ENCODE measurements at regions not wholly inside any gene's neighbourhood (a gene's known extent, or its start where the extent isn't known, plus 50 kb on each side); places are given as distances from the start of the nearest gene placed in this dataset.
"Not testable (repeated sequence)": the region's sequence is repeated elsewhere in the genome, so short reads cannot be mapped to it uniquely, and the experiment has no call there.

GRCh38 chr12:23139026-23139425 lies 514.1 kb downstream of the ETNK1 start:
- TF ChIP-seq, protein P1, sequence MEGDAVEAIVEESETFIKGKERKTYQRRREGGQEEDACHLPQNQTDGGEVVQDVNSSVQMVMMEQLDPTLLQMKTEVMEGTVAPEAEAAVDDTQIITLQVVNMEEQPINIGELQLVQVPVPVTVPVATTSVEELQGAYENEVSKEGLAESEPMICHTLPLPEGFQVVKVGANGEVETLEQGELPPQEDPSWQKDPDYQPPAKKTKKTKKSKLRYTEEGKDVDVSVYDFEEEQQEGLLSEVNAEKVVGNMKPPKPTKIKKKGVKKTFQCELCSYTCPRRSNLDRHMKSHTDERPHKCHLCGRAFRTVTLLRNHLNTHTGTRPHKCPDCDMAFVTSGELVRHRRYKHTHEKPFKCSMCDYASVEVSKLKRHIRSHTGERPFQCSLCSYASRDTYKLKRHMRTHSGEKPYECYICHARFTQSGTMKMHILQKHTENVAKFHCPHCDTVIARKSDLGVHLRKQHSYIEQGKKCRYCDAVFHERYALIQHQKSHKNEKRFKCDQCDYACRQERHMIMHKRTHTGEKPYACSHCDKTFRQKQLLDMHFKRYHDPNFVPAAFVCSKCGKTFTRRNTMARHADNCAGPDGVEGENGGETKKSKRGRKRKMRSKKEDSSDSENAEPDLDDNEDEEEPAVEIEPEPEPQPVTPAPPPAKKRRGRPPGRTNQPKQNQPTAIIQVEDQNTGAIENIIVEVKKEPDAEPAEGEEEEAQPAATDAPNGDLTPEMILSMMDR (IDR thresholded peaks at IDR 0.05; ENCODE audit: low read depth, low read length, missing control alignments), result no peak
- H3K4me3 ChIP-seq (ENCODE audit: low read depth, low read length), result no peak overlapping the region
- no peak for DNase-seq (ENCODE audit: low read depth)

DNA sequence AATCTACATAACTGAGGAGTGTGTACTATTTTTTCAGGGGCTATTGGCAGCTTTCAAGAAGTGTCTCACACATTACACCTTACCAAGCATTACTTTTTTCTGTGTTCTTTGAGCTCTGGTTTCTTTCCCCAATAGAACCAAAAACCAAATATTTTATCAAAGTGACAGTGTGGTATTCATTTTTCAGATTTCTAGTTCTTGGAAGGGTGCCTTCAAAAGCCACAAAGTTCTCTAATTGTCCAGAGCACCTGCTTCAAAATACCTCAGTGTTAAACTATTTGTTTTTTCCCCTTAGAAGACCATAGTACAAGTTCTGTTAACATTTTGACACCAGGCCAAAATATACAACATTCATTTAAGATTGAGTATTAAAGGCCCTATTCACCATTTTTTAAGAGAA lies 515.7 kb downstream of the ETNK1 start:
- TF ChIP-seq, protein P1 (IDR thresholded peaks at IDR 0.05; ENCODE audit: low read depth, low read length, missing control alignments), result no peak
- no peak for DNase-seq (ENCODE audit: low read depth)
- no peak overlapping the region for H3K4me3 ChIP-seq (ENCODE audit: low read depth, low read length)

DNA sequence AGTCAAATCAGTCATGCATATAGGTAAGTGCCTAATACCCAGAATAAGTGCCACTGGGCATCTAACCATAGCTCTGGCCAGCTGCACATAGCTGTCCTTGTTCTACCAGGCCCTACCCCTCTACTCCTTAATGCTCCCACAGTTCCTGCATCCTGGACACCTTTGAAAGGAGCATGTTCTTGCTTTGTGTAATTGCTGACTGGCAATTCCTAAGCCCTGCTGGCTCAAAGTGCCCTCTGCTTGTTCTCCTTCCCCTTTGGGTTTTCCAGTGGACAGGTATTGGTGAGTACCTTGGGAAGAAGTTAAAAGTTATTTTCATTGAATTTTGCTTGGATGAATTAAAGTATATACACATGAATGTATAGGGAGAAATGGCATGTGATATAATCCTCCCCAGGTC lies 516.4 kb downstream of the ETNK1 start:
- no peak for DNase-seq (ENCODE audit: low read depth)
- TF ChIP-seq, protein P1 (IDR thresholded peaks at IDR 0.05; ENCODE audit: low read depth, low read length, missing control alignments), result no peak
- no peak overlapping the region for H3K4me3 ChIP-seq (ENCODE audit: low read depth, low read length)

GRCh38 chr12:23146070-23146469 lies 521.1 kb downstream of the ETNK1 start:
- not testable (repeated sequence) for DNase-seq (ENCODE audit: low read depth)

GRCh38 chr12:23168459-23168858 lies 543.5 kb downstream of the ETNK1 start:
- DNase-seq (ENCODE audit: low read depth), result no peak
- TF ChIP-seq, protein P1 (IDR thresholded peaks at IDR 0.05; ENCODE audit: low read depth, low read length, missing control alignments), result no peak
- no peak overlapping the region for H3K4me3 ChIP-seq (ENCODE audit: low read depth, low read length)

More at GRCh38 chr12:23146070-23146469, 521.1 kb downstream of the ETNK1 start:
- not testable (repeated sequence) for H3K4me3 ChIP-seq (ENCODE audit: low read depth, low read length)

GRCh38 chr12:23169012-23169695 lies 544.2 kb downstream of the ETNK1 start:
- TF ChIP-seq, protein P1 (IDR thresholded peaks at IDR 0.05; ENCODE audit: low read depth, low read length, missing control alignments), result no peak
- no peak for DNase-seq (ENCODE audit: low read depth)
- H3K4me3 ChIP-seq (ENCODE audit: low read depth, low read length), result no peak overlapping the region

- H3K4me3 ChIP-seq (ENCODE audit: low read depth, low read length), result no peak overlapping the region
- no peak for DNase-seq (ENCODE audit: low read depth)
- TF ChIP-seq, protein P1 (IDR thresholded peaks at IDR 0.05; ENCODE audit: low read depth, low read length, missing control alignments), result no peak
Measured at GRCh38 chr12:23169696-23170013, 544.7 kb downstream of the ETNK1 start.
